Lung microvascular endothelial cell (primary cell): ENCODE measurements at regions not wholly inside any gene's neighbourhood (a gene's known extent, or its start where the extent isn't known, plus 50 kb on each side); places are given as distances from the start of the nearest gene placed in this dataset.

Experiments
- DNase-seq, 2 donors: peaks; one replicate each; pipeline versions ENCODE4 v3.0.0 to v3.0.0-alpha.2; 2010; ENCODE audit warnings: low read depth in 2 of 2

DNA sequence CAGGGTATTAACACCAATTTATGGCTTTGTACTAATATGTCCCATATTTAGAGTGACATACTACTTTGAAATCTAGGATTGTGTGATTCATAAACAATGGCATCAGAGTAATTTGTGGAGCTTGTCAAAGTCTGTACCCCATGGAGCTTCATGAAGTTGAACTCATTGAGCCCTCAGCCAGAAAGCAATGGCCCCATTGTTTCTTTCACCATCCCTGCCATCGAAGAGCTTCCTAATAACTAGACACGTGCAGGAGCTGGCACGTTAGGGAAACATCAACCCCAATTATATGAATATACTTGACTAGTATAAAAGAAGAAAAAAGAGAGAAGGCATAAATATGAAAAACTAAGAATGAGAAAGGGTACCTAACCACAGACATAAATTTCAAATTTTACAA is 206.6 kb downstream of the CXCL12 start:
- no peak for DNase-seq

DNA sequence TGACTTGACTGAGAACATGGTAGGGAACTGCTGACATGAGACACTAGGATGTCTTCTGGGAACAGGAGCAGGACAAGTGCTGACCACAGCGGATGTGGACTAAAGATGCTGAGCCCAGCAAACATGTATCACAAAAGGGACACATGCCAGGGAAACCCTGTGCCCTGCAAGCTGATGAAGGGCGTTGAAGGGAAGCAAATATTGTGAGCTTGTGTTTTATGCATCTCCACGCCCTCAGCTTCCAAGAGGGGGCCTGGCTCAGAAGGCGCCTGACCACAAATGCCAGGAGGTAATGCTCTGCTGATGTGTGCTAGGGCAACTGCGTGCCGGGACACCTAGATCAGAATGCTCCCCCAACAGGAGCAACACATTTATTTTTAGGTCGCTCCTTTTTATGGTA is 207.3 kb downstream of the CXCL12 start:
- DNase-seq = no peak

DNA sequence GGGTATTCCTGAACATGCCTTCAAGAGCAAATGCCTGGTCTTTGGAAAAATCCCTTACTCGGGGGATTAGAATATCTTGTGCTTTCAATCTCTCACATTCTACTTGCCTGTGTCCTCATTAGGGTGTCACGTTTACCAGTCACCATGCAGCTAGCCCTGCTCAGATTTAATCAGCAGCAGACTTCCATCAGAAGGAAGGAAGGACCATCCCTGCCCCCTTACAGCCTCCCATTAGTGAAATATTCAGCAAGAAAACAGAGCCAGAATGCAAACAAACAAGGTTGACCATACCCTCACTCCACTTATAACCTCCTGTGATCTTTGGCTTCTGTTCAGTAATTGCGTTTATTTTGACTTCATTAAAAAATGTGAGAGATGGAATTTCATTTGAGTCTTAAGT is 208.6 kb downstream of the CXCL12 start:
- no peak for DNase-seq

- DNase-seq = no peak
Observed at GRCh38 chr10:44173608-44173894, 211.3 kb downstream of the CXCL12 start.

DNA sequence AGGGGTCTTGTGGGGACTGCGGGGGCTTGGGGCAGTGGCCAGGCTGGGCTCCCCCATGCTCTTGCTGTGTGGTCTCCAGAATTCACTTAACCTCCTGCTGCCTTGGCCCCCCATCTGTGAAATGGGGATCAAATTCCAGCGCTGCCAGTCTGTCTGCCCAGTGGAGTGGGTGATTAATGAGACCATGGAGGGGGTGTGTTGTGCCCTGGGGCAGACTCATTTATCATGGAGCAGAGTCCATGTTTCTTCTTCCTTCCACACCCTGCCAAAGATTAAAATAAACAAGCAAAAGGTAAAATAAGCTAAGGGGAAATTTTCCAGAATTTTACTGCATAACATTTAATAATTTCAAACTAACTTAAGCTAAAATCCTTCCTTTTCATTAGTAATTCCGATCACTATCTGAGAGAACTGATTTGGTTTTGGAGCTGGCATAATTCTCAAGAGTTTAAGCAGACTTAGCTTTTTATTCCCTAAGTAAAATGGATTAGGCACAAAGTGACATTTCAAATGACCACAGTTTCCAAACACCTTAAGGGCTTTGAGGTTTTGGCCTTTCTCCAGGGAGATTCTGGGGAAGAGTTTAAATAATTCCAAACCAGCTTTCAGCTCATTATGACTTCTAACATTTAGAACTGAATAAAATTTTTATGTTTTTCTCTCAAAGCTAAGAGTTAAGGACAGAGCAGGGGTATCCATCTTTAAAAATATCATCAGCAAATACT is 211.9 kb downstream of the CXCL12 start:
- DNase-seq = no peak

DNA sequence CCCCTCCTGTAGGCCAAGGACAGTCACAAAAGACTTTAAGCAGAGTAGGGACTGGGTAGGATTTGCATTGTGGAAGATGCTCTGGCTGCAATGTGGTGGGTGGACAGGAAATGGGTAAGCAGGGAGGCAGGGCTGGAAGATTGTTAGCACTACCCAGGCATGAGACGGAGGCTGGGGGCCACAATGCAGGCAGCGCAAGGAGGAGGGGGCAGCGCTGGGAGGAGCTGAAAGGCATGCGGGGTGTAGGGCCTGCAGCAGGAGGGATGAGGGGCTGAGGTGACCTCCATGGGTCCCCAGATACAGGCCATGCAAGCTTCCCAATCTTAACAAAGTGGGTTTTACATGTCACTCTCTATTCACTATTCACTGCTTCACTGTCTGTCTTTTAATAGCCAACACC is 213.1 kb downstream of the CXCL12 start:
- no peak for DNase-seq

DNA sequence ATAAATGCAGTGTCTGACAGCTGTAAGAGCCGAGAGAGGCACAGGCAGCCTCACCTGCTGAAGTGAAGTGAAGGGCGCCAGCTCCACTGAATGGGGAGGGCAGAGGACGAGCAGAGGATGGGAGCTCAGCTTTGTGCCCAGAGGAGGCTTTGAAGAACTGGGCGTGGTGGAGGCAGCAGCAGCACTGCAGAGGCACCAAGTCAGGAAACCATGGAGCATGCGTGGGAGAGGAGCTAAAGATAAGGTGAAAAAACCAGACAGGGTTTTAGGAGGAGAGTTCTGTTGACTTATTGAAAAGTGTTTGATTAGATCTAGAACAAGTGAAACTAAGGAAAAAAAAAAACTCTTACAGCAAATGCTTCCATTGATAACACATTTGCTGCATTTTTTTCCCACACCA is 216.4 kb downstream of the CXCL12 start:
- DNase-seq = no peak

- no peak for DNase-seq
Observed at GRCh38 chr10:44167752-44168151, 217.1 kb downstream of the CXCL12 start.

GRCh38 chr10:44166441-44166840 is 218.5 kb downstream of the CXCL12 start:
- no peak for DNase-seq

- no peak for DNase-seq
Observed at GRCh38 chr10:44164251-44164956, 220.5 kb downstream of the CXCL12 start.

DNA sequence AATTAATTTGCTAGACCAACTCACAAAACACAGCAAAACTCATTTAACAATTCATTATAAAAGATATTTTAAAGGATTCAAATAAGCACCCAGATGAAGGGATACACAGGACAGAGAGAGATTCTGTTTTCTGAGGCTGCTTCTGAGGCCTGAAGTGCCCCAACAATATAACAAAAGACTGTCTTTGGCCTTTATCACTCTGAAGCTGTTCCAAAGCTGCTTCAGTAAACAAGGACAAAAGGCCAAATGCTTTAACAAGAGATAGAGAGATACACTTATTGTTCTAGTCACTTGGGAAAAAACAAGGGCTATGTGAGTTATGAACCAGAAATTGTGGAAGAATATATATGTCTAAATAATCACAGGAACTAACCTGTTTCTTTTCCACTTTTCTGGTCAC is 223.7 kb downstream of the CXCL12 start:
- no peak for DNase-seq

DNA sequence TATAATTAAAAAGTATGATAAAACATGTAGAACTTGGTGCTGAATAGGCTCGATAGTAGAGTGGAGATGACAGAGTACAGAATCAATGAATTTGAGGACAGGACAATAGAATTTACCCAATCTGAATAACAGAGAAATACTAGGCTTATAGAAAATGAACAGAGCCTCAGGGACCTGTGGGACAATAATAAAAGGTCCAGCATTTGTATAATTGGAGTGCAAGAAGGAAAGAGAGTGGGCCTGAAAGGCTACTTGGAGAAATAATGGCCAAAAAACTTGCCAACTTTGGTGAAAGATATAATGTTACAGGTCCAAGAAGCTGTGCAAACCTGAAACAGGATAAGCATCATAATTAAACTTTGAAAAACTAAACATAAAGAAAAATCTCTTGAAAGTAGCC is 227.3 kb downstream of the CXCL12 start:
- no peak for DNase-seq

DNA sequence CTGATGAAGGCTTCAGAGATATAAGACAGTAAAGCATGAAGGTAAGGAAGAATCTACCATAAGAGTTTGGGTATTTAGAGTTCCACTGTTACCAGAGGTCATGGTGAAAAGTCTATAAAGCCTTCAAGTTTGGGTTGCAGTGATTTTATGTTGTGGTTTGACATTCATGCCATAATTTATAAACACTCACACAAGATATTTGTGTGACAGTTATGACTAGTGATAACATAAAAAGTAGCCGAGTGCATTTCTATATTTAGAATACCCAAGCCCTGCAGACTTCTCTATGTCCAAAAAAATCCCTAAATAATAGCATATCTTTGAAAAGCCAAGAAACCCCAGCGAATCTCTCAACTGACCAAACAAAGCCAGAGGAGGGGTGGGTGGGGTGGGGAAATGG is 229.9 kb downstream of the CXCL12 start:
- DNase-seq = no peak

DNA sequence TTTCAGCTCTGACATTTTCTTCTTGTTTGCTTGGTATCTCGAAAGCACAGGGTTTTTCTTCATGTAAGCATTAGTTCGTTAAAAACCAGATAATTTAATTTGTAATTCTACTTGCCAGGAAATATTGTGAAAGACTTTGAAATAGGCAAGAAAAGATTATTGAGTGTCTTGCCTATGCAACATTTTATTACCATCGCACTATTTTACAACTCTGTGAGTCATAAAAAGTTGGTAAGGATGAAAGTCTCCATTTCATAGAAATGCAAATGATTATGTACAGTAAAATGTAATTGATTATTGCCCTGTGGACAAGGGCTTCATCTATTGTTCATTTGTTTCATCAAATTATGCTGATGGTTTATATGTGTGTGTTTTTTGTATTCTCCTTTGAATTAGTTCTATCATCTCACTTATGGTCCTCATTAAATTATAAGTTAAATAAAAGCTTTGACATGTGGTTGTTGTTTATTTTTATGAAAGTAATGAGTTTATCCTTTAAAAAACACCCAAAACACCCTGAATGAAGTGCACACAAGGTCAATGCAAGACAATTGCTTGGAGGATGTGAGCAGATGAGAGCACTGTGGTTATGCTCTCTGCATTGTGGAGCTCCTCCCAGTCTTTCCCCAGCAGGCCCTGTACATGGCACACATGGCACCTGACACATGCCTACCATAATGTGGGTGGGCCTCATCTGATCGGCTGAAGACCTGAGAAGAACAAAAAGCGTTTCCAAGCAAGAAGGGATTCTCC is 230.8 kb downstream of the CXCL12 start:
- no peak for DNase-seq

DNA sequence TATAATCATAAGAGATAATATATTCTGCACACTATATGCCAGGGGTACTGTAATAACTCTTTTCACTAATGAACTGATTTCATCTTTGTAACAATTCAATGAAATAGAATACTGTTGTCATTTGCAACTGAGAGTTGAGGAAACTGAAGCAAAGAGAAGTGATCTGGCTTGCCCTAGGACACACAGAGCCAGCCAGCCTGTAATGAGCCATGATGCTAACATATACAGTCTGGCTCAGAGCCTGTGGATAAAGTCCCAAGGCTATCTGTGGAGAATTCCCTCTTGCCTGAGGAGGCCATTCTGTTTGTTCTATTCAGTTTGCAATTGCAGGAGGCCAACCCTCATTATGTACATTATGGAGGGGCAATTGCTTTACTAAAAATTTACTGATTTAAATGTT is 241.3 kb downstream of the CXCL12 start:
- DNase-seq = no peak

DNA sequence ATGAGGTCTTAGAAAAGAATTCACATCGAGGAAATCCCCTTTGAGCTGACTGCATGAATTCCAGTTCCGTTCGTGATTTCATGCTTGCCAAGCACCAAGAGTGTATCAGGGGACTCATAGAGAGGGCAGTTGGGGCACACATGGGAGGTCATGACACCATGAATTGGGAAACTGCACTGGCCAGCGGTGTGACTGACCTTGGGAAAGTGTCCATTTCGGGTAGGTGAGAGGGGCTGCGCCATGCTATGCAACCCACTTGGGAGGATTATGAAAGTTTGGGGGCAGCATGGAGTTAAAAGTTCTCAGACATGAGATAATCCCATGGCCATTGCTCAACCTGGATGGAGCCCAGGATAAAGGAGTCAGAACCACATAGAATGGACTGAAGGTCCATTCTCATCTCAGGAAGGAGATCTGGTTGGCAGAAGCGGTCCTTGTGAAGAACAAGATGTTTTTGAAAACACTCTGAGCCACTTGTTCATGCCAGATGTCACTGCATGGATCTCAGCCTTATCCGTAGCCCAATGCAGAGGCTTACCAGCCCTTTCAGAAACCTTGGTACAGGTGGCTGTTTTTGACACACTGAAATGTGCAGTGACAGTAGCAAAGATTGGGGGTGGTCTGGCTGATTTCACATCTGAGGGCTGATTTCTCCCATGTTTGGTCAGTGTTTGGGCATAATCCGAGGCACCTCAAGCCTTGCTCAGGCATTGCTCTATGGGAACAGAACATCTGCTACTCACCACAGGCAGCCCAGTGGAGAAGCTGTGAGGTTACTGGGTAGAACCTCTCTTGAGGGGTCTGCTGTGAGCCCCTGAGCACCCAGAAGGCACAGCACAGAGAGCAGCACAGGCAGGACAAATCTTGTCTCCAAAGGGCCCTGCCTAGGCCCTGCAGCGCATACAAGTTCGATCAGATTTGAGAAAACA is 252.3 kb downstream of the CXCL12 start:
- DNase-seq = no peak

DNA sequence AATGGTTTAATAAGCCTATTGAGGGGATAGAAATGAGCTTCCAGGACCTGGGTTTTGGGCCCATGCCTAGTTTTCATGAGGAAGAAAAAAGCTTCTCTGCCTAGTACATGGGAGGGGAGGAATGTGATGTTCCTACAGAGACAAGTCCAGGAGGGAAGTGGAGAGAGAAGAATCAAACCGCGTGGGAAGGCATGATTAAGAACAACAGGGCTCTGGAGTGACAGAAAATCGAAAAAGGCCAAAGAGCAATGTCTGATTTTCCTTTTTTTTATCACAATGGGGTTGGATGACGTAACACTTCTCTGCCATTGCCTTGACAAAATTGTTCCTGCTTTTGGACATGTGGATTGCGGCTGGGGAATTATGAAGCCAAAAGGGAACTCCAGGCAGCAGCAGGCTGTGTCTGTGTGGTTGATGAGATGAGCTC is 258.6 kb downstream of the CXCL12 start:
- no peak for DNase-seq

GRCh38 chr10:44125879-44126278 is 259.0 kb downstream of the CXCL12 start:
- no peak for DNase-seq

DNA sequence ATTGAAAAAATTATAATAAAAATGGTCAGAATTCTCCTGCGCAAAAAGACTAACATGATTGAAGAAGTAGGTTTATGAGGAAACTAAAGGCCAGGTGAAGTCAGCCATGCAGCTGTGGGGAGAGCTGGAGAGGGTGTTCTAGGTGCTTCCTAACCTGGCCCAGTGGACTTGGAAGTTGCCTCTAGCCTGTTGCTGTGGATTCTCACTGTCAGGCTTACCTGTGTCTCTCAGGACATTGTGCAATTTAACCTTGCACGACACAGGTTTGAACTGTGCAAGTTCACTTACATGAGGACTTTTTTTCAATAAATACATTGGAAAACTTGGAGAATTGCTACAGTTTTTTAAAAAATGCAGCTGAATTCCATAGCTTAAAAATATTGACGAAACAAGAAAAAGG is 266.4 kb downstream of the CXCL12 start:
- no peak for DNase-seq

DNA sequence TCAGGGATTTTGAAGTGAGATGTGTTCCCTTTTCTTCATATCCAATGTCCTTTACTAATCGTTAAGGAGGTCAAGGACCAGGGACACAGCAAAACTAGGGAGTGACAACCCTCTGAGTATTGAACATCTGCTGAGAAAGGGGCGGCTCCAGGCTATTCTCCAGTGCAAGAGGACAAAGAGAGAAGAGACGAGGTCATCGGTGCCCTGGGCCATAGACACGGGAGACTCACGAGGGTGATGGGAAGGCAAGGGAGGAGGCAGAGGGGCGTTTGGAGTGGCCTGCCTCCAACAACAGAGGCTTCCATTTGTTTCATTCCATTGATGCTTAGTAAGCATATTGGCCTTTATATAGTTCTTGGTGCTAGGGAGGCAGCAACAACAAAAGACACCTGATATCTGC is 268.4 kb downstream of the CXCL12 start:
- no peak for DNase-seq

GRCh38 chr10:44115516-44115915 is 269.4 kb downstream of the CXCL12 start:
- DNase-seq = no peak

- no peak for DNase-seq
Observed at GRCh38 chr10:44114441-44114840, 270.5 kb downstream of the CXCL12 start.
